ENCODE measurements at regions not wholly inside any gene's neighbourhood (a gene's known extent, or its start where the extent isn't known, plus 50 kb on each side); places are given as distances from the start of the nearest gene placed in this dataset.
"Not testable (repeated sequence)": the region's sequence is repeated elsewhere in the genome, so short reads cannot be mapped to it uniquely, and the experiment has no call there.

- no peak for DNase-seq
Observed at GRCh38 chr13:84630476-84630875, 748.2 kb upstream of the SLITRK1 start.

DNA sequence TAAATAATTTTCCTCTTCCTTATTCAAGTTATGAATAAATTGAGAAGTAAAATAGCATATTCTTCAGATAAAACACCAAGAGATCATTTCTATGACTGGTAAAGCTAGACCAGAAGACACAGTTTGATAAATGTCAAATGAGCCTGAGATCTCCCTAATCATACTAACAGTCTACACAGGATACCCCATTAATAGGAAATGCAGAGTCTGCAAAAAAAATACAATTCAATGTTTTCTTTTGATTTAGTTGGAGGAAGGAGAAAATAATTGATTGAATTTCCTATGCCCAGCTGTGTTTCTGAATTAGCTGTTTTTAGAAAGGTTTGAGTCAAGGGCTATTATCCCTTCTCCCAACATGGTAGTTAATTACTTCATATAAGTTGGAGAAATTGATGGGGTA lies 734.6 kb upstream of the SLITRK1 start:
- DNase-seq, result no peak

GRCh38 chr13:84609716-84610115 lies 727.4 kb upstream of the SLITRK1 start:
- DNase-seq, result no peak

DNA sequence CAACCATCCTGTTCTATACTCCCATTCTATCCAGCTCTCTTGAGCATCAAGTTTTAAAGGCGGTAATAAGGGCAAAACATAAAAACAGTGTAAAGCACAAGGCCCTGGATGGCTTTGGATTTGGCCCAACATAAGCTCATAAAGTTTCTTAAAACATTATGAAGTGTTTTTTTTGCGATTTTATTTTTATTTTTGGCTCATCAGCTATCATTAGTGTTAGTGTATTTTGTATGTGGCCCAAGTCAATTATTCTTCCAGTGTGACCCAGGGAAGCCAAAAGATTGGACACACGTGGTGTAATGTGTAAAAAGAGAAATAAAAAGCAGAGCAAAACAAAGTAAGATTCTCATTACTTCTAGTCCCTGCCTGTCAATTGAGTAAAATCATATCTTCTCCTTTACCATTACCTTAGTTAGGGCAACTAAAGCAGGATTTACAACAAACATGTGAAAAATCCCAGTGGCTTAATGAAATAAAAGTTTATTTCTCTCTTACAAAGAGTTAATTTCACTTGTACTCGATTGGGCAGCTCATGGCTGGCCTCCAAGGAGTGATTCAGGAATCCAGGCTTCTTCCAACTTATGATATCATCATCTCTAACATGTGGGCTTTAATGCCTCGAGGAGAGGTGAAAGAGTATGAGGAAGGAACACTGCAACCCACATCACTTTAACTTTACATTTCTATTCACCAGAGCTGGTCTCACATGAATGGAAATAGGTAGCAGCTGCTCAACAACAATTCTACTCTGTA lies 725.2 kb upstream of the SLITRK1 start:
- no peak for DNase-seq

- DNase-seq, result no peak
Observed at GRCh38 chr13:84606616-84607015, 724.3 kb upstream of the SLITRK1 start.

- DNase-seq, result no peak
Observed at GRCh38 chr13:84605927-84606326, 723.7 kb upstream of the SLITRK1 start.

DNA sequence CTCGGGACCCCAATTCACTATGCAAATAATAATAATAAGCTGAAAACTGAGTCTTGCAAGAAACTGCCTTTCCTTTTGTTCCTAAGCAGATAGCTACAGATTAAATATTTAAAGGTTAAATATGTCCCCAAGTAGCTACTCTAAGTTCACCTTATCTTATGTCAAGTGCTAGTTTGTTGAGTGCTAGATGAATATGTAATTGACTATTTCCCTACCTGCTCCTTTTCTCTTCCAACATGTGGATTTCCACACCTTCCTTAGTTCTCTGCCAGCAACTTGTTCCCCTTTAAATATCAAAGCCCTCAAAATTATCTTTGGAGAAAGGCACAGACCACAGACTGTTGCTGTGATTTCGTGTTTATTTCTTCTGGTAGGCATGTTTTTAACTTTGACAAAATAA lies 709.2 kb upstream of the SLITRK1 start:
- no peak for DNase-seq

DNA sequence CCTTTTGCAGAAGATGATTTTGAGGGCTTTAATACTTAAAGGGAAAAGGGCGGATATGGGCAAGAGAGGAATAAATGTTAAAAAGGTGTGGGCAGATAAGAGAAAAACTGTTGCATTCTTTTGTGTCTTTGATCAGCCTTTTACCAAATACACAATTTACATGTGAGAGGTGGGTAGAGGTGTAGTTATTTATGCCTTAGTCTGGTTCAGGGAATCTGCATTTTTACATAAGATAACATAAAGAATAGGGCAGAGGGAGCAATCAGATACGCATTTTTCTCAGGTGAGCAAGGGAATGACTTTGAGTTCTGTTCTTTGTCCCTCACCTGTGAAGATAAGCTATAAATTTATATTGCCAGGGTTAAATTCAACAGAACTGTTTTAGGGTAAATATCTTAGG lies 708.4 kb upstream of the SLITRK1 start:
- DNase-seq, result no peak

GRCh38 chr13:84588023-84588422 lies 705.7 kb upstream of the SLITRK1 start:
- no peak for DNase-seq

GRCh38 chr13:84579901-84580300 lies 697.6 kb upstream of the SLITRK1 start:
- DNase-seq, result not testable (repeated sequence)

DNA sequence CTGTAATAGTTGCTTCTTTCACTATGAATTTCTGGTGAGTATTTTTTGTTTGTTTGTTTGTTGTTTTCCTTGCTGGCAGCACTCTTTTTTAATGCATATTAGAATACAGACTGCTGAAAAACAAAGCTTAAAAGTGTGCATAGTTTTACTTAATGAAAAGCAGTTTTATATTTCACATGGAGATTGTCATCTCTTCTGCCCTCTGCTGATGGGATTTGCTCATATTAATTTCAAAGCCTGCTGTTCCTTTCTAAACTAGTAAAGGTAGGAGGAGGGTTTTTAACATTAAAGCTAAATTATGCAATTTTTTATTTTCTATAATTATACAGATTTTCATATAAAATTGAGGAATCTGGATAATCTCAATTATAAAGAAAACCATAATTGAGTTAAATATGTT lies 692.6 kb upstream of the SLITRK1 start:
- DNase-seq, result no peak

- no peak for DNase-seq
Observed at GRCh38 chr13:84571264-84571663, 689.0 kb upstream of the SLITRK1 start.

DNA sequence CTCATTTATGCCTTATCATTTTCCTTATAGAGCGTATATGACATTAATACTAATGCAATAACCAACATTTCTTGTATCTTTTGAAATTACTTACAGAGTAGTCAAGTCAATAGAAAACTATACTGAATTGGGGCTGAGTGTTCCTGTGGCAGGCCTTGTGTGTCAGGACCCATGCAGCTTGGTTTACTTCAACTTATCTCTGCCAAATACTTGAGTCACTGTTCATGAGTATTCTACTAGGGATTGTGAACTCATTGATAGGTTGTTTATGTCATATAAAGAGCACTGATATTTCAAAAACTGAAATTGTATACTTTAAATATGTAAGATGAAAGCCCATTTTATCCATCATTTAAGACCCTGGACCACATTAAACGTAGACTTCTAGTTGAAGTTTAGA lies 688.6 kb upstream of the SLITRK1 start:
- no peak for DNase-seq

DNA sequence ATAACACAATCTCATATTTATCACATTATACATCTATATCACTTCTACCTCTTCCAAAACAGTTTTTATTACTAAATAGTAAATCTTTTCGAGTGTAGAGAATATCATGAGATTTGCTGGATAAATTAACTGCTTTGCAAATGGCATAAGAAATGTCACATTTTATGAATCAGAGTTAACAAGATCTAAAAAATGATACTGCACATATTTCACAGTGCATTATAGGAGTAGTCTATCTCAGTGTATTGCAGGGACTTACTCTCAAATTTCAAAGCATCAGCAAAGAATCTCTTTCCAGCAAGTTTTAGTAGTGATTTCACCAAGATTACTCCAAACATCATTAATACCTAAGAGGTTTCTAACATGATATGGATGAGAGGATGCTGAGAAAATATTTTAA lies 687.1 kb upstream of the SLITRK1 start:
- no peak for DNase-seq

DNA sequence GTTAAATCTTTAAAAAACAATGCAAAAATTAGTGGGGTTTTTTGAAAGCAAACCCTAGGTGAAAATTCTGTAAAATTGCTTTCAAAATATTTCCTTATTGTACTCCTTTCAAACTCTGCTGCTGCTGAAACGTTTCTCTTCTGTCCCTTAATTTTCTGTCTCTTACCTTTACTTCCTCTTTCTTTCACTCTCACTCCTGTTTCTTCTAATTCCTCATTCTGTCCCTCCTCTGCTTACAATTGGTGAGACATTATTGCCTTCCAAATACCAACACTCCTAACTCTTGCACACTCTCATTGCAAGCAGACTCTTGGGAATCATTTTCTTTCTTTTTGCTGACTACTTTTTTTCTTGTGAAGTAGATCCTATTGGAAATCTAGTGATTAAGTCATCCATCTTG lies 685.6 kb upstream of the SLITRK1 start:
- DNase-seq, result no peak

- DNase-seq, result no peak
Observed at GRCh38 chr13:84566780-84567179, 684.5 kb upstream of the SLITRK1 start.

DNA sequence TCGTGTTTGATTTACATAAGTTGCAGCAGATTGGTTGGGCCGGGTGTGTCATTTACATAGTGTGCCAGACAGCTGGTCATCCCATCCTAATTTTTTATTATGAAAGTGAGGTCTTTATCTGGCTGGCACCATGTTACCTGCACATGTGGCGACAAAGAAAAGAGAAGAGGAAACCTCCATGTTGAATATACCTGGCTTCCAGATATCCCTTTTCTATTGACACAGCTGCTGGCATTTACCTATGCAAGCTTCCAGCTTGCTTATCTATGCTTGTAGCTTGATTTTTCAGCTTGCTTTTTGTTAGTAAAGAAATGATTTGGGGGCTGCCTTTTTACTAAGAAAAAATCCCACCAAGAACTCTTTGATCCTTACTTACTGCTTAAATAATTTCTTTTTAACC lies 681.3 kb upstream of the SLITRK1 start:
- DNase-seq, result no peak

GRCh38 chr13:84553227-84553626 lies 671.0 kb upstream of the SLITRK1 start:
- DNase-seq, result no peak

GRCh38 chr13:84543962-84544361 lies 661.7 kb upstream of the SLITRK1 start:
- no peak for DNase-seq

GRCh38 chr13:84542348-84542747 lies 660.1 kb upstream of the SLITRK1 start:
- DNase-seq, result no peak

GRCh38 chr13:84536906-84537305 lies 654.6 kb upstream of the SLITRK1 start:
- no peak for DNase-seq

- DNase-seq, result no peak
Observed at GRCh38 chr13:84528408-84529070, 646.3 kb upstream of the SLITRK1 start.

GRCh38 chr13:84525865-84526264 lies 643.6 kb upstream of the SLITRK1 start:
- DNase-seq, result no peak

- no peak for DNase-seq
Observed at GRCh38 chr13:84524586-84524985, 642.3 kb upstream of the SLITRK1 start.

DNA sequence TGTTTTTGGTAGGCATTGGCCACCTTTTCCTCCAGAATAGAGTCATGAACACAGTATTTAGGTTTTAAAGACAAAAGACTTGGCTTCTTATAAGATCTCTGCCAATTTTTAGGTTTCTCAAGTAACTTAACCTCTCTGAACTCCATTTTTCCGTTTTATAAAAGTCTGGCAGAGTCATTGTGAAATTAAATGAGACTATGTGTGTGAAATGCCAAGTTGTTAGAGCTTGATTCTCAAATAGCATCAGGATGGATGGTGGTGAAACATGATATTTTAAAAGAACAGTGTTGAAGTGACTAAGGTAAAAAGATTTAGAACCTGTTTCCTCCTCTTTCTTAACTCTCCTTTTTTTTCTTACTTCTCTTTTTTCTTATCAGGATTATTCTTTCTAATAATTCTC lies 617.7 kb upstream of the SLITRK1 start:
- DNase-seq, result no peak
